ENCODE measurements at regions not wholly inside any gene's neighbourhood (a gene's known extent, or its start where the extent isn't known, plus 50 kb on each side); places are given as distances from the start of the nearest gene placed in this dataset.

- no peaks in the 10 kb centered on the region for H3K4me1 ChIP-seq (ENCODE audit: insufficient read depth, low read length, poor library complexity, severe bottlenecking)
- H4K20me1 ChIP-seq (ENCODE audit: insufficient read depth, low read length, poor library complexity, severe bottlenecking) = no peaks in the 10 kb centered on the region
- no peak overlapping the region for H2AFZ ChIP-seq (ENCODE audit: low read length)
- no peak overlapping the region for H3K9ac ChIP-seq (ENCODE audit: low read depth, low read length, poor library complexity, severe bottlenecking)
- H3K9me2 ChIP-seq (replicated peaks; ENCODE audit: low read depth, low read length) = no peaks in the 10 kb centered on the region
- no peak for TF ChIP-seq EZH2phosphoT487 (IDR thresholded peaks at IDR 0.05; ENCODE audit: borderline replicate concordance)
- TF ChIP-seq, protein P1, sequence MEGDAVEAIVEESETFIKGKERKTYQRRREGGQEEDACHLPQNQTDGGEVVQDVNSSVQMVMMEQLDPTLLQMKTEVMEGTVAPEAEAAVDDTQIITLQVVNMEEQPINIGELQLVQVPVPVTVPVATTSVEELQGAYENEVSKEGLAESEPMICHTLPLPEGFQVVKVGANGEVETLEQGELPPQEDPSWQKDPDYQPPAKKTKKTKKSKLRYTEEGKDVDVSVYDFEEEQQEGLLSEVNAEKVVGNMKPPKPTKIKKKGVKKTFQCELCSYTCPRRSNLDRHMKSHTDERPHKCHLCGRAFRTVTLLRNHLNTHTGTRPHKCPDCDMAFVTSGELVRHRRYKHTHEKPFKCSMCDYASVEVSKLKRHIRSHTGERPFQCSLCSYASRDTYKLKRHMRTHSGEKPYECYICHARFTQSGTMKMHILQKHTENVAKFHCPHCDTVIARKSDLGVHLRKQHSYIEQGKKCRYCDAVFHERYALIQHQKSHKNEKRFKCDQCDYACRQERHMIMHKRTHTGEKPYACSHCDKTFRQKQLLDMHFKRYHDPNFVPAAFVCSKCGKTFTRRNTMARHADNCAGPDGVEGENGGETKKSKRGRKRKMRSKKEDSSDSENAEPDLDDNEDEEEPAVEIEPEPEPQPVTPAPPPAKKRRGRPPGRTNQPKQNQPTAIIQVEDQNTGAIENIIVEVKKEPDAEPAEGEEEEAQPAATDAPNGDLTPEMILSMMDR (conservative IDR thresholded peaks at IDR 0.05; ENCODE audit: low read length) = no peak
- H3F3A ChIP-seq (ENCODE audit: low read depth) = no peaks in the 10 kb centered on the region
- H3K36me3 ChIP-seq (ENCODE audit: insufficient read depth, low read length) = no peaks in the 10 kb centered on the region
- H3K27me3 ChIP-seq (ENCODE audit: insufficient read depth, low read length, poor library complexity, severe bottlenecking) = no peaks in the 10 kb centered on the region
- H3K4me3 ChIP-seq (ENCODE audit: low read length, poor library complexity, severe bottlenecking) = no peak overlapping the region
- no peaks in the 10 kb centered on the region for H3K79me2 ChIP-seq (ENCODE audit: insufficient read depth, low read length)
- H3K4me2 ChIP-seq (ENCODE audit: low read depth, low read length, poor library complexity, severe bottlenecking) = no peak overlapping the region
- no peaks in the 10 kb centered on the region for H3K9me3 ChIP-seq (ENCODE audit: insufficient read depth, low read depth, low read length)
Observed at GRCh38 chr2:126503476-126503875, 152.5 kb upstream of the GYPC start.

DNA sequence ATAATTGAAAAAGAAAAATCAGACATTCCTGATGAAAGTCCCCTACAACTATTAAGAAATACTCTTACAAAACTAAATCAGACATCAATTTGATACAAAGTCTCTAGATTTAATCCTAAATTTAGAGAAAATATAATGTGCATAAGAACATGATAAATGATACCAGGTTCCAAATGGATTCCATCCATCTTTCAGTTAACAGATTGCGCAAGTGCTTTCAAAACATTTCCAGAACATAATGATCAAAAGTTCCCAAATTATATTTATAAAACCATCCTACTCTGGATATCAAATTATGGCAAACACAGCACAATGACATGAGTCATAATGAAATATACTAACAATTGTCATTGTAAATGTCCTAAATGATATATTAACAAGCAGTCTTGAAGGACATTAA lies 151.0 kb upstream of the GYPC start:
- Histone ChIP-seq H2AFZ (ENCODE audit: low read length) (no peak overlapping the region), H3K4me2 (ENCODE audit: low read depth, low read length, poor library complexity, severe bottlenecking) (no peak overlapping the region), H3K4me3 (ENCODE audit: low read length, poor library complexity, severe bottlenecking) (no peak overlapping the region), H3K4me1 (ENCODE audit: insufficient read depth, low read length, poor library complexity, severe bottlenecking) (no peaks in the 10 kb centered on the region), H3K36me3 (ENCODE audit: insufficient read depth, low read length) (no peaks in the 10 kb centered on the region), H3K27me3 (ENCODE audit: insufficient read depth, low read length, poor library complexity, severe bottlenecking) (no peaks in the 10 kb centered on the region), H3F3A (ENCODE audit: low read depth) (no peaks in the 10 kb centered on the region), H3K79me2 (ENCODE audit: insufficient read depth, low read length) (no peaks in the 10 kb centered on the region), H4K20me1 (ENCODE audit: insufficient read depth, low read length, poor library complexity, severe bottlenecking) (no peaks in the 10 kb centered on the region), H3K9ac (ENCODE audit: low read depth, low read length, poor library complexity, severe bottlenecking) (no peak overlapping the region), H3K9me2 (replicated peaks; ENCODE audit: low read depth, low read length) (no peaks in the 10 kb centered on the region), H3K9me3 (ENCODE audit: insufficient read depth, low read depth, low read length) (no peaks in the 10 kb centered on the region)
- no peak for TF ChIP-seq EZH2phosphoT487 (IDR thresholded peaks at IDR 0.05; ENCODE audit: borderline replicate concordance)
- TF ChIP-seq, protein P1 (conservative IDR thresholded peaks at IDR 0.05; ENCODE audit: low read length) = no peak

GRCh38 chr2:126506786-126507185 lies 149.2 kb upstream of the GYPC start:
- Histone ChIP-seq H2AFZ (ENCODE audit: low read length) (no peak overlapping the region), H3F3A (ENCODE audit: low read depth) (no peaks in the 10 kb centered on the region), H3K4me3 (ENCODE audit: low read length, poor library complexity, severe bottlenecking) (no peak overlapping the region), H3K4me2 (ENCODE audit: low read depth, low read length, poor library complexity, severe bottlenecking) (no peak overlapping the region), H3K4me1 (ENCODE audit: insufficient read depth, low read length, poor library complexity, severe bottlenecking) (no peaks in the 10 kb centered on the region), H3K27me3 (ENCODE audit: insufficient read depth, low read length, poor library complexity, severe bottlenecking) (no peaks in the 10 kb centered on the region), H3K9me3 (ENCODE audit: insufficient read depth, low read depth, low read length) (no peaks in the 10 kb centered on the region), H3K9ac (ENCODE audit: low read depth, low read length, poor library complexity, severe bottlenecking) (no peak overlapping the region), H3K36me3 (ENCODE audit: insufficient read depth, low read length) (no peaks in the 10 kb centered on the region), H4K20me1 (ENCODE audit: insufficient read depth, low read length, poor library complexity, severe bottlenecking) (no peaks in the 10 kb centered on the region), H3K9me2 (replicated peaks; ENCODE audit: low read depth, low read length) (no peaks in the 10 kb centered on the region), H3K79me2 (ENCODE audit: insufficient read depth, low read length) (no peaks in the 10 kb centered on the region)
- TF ChIP-seq EZH2phosphoT487 (IDR thresholded peaks at IDR 0.05; ENCODE audit: borderline replicate concordance) = no peak
- TF ChIP-seq, protein P1 (conservative IDR thresholded peaks at IDR 0.05; ENCODE audit: low read length) = no peak

Data from Loucy (cell line).